GM21390 (cell line): ENCODE measurements at regions not wholly inside any gene's neighbourhood (a gene's known extent, or its start where the extent isn't known, plus 50 kb on each side); places are given as distances from the start of the nearest gene placed in this dataset.

Experiments
- ATAC-seq: cut with Tn5 transposase; IDR thresholded peaks from one replicate; pipeline ENCODE4 v1.9.1; 2021; ENCODE audit not compliant: unreplicated experiment

GRCh38 chr10:3551761-3552160 lies 233.2 kb downstream of the KLF6 start:
- ATAC-seq, result no peak

- ATAC-seq, result no peak
These were observed 235.9 kb downstream of the KLF6 start for GRCh38 chr10:3549118-3549517.

GRCh38 chr10:3548702-3549101 lies 236.3 kb downstream of the KLF6 start:
- ATAC-seq, result no peak

GRCh38 chr10:3548076-3548475 lies 236.9 kb downstream of the KLF6 start:
- no peak for ATAC-seq

- ATAC-seq, result no peak
These were observed 240.4 kb downstream of the KLF6 start for GRCh38 chr10:3544561-3544960.

GRCh38 chr10:3542185-3542611 lies 242.8 kb downstream of the KLF6 start:
- ATAC-seq, result no peak

GRCh38 chr10:3539696-3540383 lies 245.2 kb downstream of the KLF6 start:
- no peak for ATAC-seq

- ATAC-seq, result no peak
These were observed 246.1 kb downstream of the KLF6 start for GRCh38 chr10:3538656-3539531.

GRCh38 chr10:3538291-3538655 lies 246.7 kb downstream of the KLF6 start:
- ATAC-seq, result no peak

GRCh38 chr10:3537518-3537917 lies 247.5 kb downstream of the KLF6 start:
- no peak for ATAC-seq

GRCh38 chr10:3535001-3535400 lies 250.0 kb downstream of the KLF6 start:
- no peak for ATAC-seq

- no peak for ATAC-seq
These were observed 250.6 kb downstream of the KLF6 start for GRCh38 chr10:3534433-3534832.

GRCh38 chr10:3533296-3533695 lies 251.7 kb downstream of the KLF6 start:
- ATAC-seq, result no peak

GRCh38 chr10:3532644-3533043 lies 252.4 kb downstream of the KLF6 start:
- ATAC-seq, result no peak

- ATAC-seq, result no peak
These were observed 253.3 kb downstream of the KLF6 start for GRCh38 chr10:3531670-3532069.

- ATAC-seq, result no peak
These were observed 254.0 kb downstream of the KLF6 start for GRCh38 chr10:3530783-3531645.

- ATAC-seq, result no peak
These were observed 254.7 kb downstream of the KLF6 start for GRCh38 chr10:3530346-3530745.

- no peak for ATAC-seq
These were observed 255.3 kb downstream of the KLF6 start for GRCh38 chr10:3529691-3530090.

- ATAC-seq, result no peak
These were observed 256.1 kb downstream of the KLF6 start for GRCh38 chr10:3528823-3529403.

- no peak for ATAC-seq
These were observed 256.7 kb downstream of the KLF6 start for GRCh38 chr10:3528271-3528670.

- no peak for ATAC-seq
These were observed 257.1 kb downstream of the KLF6 start for GRCh38 chr10:3527869-3528268.
